Cardiac fibroblast (primary cell): ENCODE measurements at regions not wholly inside any gene's neighbourhood (a gene's known extent, or its start where the extent isn't known, plus 50 kb on each side); places are given as distances from the start of the nearest gene placed in this dataset.

Experiments used
- DNase-seq, 2 donors: peaks; one replicate each; pipeline versions ENCODE4 v3.0.0 to v3.0.0-alpha.2; 2010; ENCODE audit warnings: low read depth in 2 of 2
- H3K4me3 ChIP-seq, 2 donors: replicated peaks in 1 of 2; 1 replicate in 1 of 2; 2 replicates in 1 of 2; pipeline ENCODE4 v1.5.1; 2011; ENCODE audit warnings: low read depth in 2 of 2, low read length in 2 of 2, mild to moderate bottlenecking in 2 of 2, moderate library complexity in 1 of 2
- TF ChIP-seq, protein P1 (sequence below): IDR thresholded peaks from one replicate; pipeline ENCODE4 v1.5.1; 2011; ENCODE audit warnings: low read depth, mild to moderate bottlenecking, low read length, inconsistent platforms

DNA sequence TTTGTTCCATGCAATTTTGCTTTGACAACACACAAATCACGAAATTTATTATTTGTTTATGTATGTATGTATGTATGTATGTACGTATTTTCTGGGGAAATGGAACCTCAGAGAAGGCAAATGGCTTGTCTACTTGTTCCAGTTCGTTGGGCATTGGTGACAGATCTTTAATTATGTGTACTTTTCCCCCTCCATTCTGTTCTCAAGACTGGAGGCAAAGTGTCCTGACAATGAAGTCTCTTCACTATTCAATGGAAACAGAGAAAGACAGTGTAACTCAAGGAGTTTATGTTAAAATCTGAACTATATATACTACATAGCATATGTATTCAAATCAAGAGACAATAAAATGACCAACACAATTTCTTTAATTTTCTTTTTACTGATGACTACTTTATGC, 245.7 kb upstream of the PTBP2 start:
- DNase-seq, result no peak
- H3K4me3 ChIP-seq, result no peak overlapping the region
- TF ChIP-seq, protein P1, sequence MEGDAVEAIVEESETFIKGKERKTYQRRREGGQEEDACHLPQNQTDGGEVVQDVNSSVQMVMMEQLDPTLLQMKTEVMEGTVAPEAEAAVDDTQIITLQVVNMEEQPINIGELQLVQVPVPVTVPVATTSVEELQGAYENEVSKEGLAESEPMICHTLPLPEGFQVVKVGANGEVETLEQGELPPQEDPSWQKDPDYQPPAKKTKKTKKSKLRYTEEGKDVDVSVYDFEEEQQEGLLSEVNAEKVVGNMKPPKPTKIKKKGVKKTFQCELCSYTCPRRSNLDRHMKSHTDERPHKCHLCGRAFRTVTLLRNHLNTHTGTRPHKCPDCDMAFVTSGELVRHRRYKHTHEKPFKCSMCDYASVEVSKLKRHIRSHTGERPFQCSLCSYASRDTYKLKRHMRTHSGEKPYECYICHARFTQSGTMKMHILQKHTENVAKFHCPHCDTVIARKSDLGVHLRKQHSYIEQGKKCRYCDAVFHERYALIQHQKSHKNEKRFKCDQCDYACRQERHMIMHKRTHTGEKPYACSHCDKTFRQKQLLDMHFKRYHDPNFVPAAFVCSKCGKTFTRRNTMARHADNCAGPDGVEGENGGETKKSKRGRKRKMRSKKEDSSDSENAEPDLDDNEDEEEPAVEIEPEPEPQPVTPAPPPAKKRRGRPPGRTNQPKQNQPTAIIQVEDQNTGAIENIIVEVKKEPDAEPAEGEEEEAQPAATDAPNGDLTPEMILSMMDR, result no peak

DNA sequence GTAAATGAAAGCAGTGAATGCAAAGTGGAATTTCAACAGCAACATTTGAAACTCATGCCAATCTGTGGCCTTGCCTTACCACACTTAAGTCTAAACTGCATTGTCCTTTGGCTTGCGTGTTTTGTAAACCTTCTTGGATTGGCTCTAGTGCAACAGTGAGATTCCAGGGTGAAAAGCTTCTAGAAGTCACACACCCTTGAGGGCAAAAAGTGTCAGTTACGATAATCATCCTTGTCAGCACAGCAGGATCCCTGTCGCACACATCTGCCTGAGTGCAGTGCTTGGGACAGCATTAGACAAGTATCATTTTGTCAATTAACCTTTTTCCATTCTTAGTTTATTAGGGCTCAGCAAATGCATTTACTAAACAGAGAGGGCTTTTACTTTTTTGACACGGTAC, 243.4 kb upstream of the PTBP2 start:
- TF ChIP-seq, protein P1, result no peak
- no peak for DNase-seq
- no peak overlapping the region for H3K4me3 ChIP-seq

DNA sequence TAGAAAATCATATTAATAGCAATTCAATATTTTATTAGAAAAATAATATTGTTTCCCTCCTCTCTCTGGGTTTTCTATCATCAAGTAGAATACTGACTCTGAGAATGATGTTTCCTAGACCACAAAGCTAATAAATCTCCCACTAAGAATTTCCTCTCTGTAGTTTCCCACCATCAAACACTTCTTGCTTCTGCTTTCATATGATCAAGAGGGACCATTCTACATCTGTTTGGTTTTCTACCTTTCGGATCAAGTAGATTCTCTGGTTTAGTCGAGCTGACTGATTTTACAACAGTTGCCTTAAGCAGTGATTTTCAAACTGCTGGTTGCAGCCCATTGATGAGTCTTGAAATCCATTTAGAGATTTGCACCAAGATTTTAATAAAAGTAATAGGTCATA, 240.2 kb upstream of the PTBP2 start:
- H3K4me3 ChIP-seq, result no peak overlapping the region
- TF ChIP-seq, protein P1, result no peak
- no peak for DNase-seq

DNA sequence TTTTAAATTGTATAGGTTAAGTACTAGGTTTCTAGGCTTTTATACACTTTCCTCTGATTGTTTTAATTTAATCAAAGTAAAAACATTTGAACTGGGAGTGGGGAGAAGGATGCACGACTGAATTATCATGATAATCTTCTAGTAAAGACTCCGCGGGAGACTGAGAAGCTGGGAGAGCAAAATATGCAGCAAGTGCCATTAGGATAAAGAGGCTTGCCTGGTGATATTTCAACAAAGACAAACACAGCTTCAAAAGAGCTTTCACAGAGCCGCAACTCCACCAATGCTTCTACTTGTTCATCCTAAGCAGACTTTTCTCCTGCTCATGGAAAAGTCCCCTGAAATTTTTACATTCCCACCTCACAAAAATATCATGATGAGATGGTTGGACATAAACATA, 239.0 kb upstream of the PTBP2 start:
- no peak for DNase-seq
- no peak overlapping the region for H3K4me3 ChIP-seq
- TF ChIP-seq, protein P1, result no peak

DNA sequence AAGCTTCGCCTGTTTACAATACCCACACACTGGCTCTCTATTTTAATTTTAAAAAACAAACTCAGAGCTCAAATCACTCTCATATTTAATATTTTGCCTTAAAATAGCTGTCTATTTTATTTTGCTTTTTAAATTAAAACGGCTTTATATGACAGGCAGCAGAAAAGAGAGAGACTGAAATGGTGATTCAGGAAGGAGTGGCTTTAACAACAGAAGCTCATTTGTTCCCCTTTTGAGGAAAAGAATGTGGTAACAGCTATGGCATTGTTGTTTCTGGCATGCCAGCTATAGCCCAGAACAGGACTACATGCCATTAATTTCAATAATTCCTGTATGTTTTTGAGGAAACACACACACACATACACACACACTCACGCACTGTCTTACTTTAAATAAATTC, 234.2 kb upstream of the PTBP2 start:
- peak; percentile 48 to 49 for DNase-seq
- no peak overlapping the region for H3K4me3 ChIP-seq

DNA sequence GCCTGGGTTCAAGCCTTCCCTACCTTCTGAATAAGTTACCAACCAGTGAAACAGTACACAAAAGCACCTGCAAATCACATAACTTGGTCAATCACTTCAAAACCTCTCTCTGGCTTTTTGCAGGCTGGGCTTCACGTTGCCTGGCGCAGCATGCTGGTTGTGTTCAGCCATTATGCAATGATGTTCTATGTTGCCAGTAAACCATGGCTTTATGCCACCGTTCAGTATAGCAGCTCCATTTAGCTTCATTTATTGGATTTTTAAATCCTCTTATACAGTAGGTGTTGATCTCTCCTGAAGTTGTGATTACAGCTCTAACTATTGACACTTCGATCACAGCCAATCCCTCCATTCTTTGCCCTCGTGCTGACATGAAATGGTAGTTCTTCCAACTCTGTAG, 233.6 kb upstream of the PTBP2 start:
- TF ChIP-seq, protein P1, result no peak
- DNase-seq, result peak; percentile 24 to 72
- H3K4me3 ChIP-seq, result no peak overlapping the region

More for the DNA sequence above, 234.2 kb upstream of the PTBP2 start:
- TF ChIP-seq, protein P1, result no peak

DNA sequence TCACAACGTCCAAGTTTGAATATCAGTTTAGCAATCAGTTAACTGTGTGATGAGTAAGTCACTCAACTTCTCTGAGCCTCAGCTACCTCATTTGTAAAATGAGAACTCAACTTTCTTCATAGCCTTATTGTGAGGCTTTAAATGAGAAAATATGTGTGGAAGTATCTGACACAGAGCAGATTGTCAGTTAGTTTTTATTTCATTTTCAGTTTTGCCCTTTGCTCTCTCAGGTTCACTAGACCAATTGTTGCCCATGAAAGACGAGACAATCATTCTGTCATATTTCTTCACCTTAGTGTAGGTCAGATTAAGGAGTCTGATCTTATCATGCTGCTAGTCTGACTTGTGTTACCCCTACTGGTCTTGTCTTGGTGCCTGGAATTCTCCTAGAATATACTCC, 232.8 kb upstream of the PTBP2 start:
- DNase-seq, result no peak
- TF ChIP-seq, protein P1, result no peak
- no peak overlapping the region for H3K4me3 ChIP-seq
